Mammary epithelial cell (primary cell): ENCODE measurements at regions not wholly inside any gene's neighbourhood (a gene's known extent, or its start where the extent isn't known, plus 50 kb on each side); places are given as distances from the start of the nearest gene placed in this dataset.

Source experiments
- CTCF ChIP-seq, 2 donors: IDR thresholded peaks in 1 of 2; conservative IDR thresholded peaks in 1 of 2; 2 replicates each; pipeline ENCODE4 v1.5.1; 2011 to 2012; ENCODE audit warnings: inconsistent platforms in 2 of 2, low read length in 2 of 2, mild to moderate bottlenecking in 2 of 2, control low read depth in 1 of 2, low read depth in 1 of 2; ENCODE audit not compliant: insufficient read depth in 1 of 2; ENCODE audit errors: extremely low read depth in 1 of 2
- EZH2 ChIP-seq: IDR thresholded peaks from 2 replicates; pipeline ENCODE4 v1.6.1; 2012; ENCODE audit warnings: low read length, inconsistent platforms, borderline replicate concordance

DNA sequence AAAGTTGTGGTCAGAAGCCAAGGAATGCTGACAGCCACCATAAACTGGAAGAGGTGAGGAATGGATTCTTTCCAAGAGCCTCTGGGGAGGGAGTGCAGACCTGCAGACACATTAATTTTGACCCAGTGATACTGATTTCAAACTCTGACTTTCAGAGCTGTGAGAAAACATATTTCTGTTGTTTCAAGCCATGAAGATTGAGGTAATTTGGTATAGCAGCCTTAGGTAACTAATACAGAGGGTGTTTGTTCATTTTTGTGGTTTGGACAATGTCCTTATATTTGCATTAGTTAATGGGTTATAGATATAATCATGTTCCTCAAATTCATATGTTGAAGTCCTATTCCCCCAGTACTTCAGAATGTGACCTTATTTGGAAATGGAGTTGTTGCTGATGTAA, 85.4 kb upstream of the GTSF1L start:
- TF ChIP-seq CTCF (conservative IDR thresholded peaks at IDR 0.05 in 1 of 2, IDR thresholded peaks at IDR 0.05 in 1 of 2; ENCODE audit: extremely low read depth in 1 of 2, insufficient read depth in 1 of 2, low read depth in 1 of 2, low read length in 2 of 2) (no peak), EZH2 (no peak)
